ENCODE measurements at regions not wholly inside any gene's neighbourhood (a gene's known extent, or its start where the extent isn't known, plus 50 kb on each side); places are given as distances from the start of the nearest gene placed in this dataset.
"Not testable (repeated sequence)": the region's sequence is repeated elsewhere in the genome, so short reads cannot be mapped to it uniquely, and the experiment has no call there.

DNA sequence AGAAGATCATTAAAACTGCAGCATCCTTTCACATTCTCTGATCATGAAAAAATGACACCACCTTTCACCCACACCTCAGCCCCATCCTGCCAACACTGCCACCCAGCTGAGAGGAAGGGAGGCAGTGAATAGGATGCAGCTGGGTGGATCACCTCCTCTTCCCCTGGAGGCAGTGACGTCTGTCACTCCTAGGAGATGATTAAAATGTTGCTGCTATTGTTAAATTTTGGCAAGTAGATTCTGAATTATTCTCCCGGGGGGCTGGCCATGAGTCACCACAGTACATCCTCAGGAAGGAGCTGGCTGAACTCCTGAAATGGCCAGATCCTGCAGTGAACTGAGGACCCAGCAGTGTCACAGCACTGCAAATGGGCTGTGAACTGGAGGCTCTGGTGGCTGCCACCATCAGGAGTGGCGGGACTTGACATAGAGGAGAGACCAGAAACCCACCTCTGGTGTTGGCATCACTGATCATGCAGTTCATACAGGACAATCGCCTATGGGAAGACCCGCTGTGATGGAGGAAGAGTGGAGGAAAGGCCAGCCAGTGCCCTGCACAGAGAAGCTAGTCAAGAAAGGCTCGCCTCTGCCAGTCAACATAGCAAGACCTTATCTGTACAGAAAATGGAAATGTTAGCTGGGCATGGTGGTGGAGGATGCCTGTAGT is 199.1 kb downstream of the FAM43A start:
- peak; percentile 9 for DNase-seq

DNA sequence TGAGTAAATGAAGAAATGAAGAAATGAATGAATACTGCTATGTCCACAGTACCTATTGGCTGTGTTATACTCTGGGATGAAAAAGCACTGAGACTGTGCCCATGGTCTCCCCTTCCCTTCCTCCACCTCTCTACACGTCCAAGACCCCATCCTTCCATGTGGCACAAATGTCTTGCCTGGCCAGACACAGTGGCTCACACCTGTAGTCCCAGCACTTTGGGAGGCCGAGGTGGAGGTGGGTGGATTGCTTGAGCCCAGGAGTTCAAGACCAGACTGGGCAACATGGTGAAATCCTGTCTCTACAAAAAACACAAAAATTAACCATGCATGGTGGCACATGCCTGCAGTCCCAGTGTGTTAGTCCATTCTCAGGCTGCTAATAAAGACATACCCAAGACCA is 200.1 kb downstream of the FAM43A start:
- DNase-seq, result no peak

DNA sequence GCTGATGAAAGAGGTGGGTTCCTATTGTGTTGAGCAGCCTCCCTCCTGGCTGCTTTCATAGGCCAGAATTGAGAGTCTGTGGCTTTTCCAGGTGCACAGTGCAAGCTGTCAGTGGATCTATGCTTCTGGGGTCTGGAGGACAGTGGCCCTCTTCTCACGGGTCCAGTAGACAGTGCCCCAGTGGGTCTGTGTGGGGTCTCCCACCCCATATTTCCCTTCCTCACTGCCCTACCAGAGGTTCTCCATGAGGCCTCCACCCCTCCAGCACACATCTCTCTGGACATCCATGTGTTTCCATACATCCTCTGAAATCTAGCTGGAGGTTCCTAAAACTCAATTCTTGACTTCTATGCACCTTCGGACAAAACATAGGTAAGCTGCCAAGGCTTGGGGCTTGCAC is 201.2 kb downstream of the FAM43A start:
- DNase-seq, result no peak

DNA sequence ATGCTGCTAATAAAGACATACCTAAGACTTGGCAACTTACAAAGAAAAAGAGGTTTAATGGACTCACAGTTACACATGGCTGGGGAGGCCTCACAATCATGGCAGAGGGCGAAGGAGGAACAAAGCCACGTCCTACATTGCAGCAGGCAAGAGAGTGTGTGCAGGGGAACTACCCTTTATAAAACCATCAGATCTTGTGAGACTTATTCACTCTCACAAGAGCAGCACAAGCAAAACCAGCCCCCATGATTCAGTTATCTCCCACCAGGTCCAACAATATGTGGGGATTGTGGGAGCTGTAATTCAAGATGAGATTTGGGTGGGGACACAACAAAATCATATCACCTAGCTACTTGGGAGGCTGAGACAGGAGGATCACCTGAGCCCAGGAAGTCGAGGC is 202.4 kb downstream of the FAM43A start:
- DNase-seq, result peak; percentile 7

DNA sequence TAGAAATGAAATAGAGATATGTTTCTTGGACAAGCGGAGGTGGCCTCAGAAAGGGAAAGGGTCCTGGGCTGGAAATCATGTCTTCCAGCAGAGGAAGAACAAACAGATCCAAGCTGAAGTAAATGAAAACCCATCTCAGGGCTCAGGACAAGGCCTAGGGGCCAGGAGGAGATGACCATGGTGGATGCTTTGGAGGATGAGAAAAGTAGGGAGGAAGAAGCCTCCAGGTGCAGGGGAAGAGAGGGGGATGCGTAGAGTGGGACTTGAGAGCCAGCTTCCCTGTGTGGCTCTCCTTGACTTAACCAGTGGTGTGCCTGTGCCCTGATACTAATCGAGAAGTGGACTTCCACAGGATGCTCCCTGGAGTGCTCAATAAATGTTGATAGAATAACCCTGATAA is 203.2 kb downstream of the FAM43A start:
- no peak for DNase-seq

DNA sequence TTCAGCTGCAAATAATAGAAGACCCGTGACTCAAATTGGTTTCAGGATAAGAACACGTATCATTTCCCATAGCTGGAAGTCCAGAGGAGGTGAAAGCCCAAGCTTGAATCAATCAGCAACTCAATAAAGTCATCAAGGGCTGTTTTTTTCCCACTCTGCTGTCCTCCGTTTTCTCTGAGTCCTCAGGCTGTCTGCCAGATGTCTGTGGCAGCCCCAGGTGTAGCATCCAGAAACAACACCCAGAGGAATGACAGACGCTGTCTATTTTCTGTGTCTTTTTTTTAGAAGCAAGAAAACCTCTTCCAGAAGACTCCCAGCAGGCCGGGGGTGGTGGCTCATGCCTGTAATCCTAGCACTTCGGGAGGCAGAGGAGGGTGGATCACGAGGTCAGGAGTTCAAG is 204.4 kb downstream of the FAM43A start:
- DNase-seq, result peak; percentile 19

DNA sequence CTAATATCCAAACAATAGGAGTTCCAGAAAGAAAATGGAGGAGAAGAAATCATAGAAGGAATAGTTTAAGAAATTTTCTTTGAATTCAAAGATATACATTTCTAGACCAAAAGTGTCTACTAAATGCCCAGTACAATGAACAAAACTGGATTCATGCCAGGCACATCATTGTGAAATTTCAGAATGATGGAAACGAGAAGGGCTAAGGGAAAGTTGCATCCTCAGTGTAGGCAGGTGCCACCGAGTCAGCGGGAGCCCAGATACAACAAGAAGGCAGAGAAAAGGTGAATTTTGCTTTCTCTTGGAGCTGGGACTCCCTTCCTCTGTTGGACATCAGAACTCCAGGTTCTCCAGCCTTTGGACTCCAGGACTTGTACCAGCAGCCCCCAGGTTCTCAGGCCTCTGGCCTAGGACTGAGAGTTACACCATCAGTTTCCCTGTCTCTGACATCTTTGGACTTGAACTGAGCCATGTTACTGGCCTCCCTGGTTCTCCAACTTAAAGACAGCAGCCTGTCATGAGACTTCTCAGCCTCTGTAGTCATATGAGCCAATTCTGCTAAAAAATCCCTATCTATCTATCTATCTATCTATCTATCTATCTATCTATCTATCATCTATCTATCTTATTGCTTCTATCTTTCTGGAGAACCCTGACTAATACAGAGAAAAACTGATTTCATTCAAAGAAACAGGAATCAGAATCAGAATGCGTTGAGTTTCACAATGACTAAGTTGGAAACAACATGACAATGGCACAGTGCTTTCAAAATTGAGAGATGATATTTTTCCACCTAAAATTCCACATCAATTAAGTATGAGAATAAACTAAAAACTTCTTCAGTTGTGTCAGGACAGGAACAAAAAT is 207.7 kb downstream of the FAM43A start:
- peak; percentile 22 for DNase-seq

DNA sequence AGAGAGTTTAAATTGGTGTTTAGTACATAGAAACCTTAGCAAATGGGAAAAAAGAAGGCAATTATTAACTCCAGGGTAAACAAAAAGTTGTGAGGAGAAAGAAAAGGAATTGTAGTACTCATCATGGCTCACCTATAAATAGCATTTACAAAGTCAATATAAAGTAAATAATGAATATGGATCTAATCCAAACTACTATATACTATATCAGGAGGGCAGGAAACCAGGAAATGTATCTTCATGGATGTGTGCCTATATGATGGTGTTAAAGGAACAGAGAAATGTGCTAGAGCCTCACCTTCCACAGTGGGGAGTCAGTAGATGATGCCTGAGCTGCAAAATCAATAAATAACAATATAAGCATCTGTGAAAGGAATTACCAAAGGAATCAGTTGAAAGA is 208.9 kb downstream of the FAM43A start:
- DNase-seq, result no peak

DNA sequence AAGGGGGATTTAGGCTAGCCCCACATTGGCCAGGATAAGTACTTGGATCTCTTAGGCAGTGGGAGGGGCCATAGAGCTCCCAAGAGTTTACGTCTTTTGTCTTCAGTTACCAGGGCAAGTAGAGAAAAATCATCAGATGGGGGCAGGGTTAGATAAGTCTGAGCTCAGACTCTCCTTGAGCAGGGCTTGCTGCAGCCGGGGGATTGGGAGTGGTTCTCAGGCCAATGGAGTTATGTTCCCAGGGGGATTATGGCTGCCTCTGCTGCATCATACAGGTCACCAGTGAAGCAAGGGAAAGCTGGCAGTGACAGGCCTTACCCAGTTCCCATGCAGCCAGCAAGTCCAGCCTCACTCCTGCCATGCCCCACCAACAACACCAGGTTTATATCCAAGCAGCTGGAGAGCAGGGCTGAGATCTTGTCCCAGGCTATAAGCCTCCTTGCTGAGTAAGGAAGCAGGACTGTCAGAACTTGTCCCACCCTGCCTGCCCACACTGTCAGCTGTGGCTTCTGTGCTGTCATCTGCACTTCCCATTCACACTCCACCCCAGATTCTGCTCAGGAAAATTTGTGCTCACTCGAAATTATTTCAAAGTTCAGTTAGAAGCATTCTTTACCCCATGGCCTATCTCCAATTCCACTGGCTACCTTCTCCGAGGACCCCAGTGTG is 215.3 kb downstream of the FAM43A start:
- DNase-seq, result no peak

DNA sequence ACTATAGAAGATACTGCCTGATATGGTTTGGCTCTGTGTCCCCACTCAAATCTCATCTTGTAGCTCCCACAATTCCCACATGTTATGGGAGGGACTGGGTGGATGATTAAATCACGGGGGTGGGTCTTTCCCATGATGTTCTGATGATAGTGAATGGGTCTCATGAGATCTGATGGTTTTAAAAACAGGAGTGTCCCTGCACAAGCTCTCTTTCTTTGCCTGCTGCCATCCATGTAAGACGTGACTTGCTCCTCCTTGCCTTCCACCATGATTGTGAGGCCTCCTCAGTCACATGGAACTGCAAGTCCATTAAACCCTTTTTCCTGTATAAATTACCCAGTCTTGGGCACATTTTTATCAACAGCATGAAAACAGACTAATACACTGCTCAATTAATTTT is 217.8 kb downstream of the FAM43A start:
- DNase-seq, result not testable (repeated sequence)

DNA sequence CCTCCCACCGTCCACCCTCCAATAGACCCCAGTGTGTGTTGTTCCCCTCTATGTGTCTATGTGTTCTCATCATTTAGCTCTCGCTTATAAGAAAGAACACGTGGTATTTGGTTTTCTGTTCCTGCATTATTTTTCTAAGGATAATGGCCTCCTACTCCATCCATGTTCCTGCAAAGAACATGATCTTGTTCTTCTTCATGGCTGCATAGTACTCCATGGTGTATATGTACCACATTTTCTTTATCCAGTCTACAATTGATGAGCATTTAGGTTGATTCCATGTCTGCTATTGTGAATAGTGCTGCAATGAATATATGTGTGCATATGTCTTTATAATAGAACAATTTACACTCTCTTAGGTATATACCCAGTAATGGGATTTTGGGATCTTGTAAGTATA is 219.3 kb downstream of the FAM43A start:
- not testable (repeated sequence) for DNase-seq

DNA sequence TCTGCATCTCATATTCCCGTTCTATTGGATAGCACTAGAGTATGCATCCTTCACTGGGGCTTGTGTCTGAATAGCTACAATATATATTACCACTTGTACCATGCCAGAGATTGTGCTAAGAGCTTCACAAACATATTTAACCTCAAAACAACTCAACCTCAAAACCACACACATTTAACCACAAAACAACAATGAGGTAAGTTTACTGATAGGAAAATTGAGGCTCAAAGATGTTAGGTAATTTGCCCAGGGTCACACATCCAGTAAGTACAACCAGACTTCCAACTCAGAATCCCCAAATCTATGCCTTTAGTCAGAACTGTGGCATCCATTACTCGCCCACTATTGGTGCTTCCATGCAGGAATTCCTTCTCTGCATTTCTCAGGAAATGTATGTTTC is 220.0 kb downstream of the FAM43A start:
- DNase-seq, result no peak

DNA sequence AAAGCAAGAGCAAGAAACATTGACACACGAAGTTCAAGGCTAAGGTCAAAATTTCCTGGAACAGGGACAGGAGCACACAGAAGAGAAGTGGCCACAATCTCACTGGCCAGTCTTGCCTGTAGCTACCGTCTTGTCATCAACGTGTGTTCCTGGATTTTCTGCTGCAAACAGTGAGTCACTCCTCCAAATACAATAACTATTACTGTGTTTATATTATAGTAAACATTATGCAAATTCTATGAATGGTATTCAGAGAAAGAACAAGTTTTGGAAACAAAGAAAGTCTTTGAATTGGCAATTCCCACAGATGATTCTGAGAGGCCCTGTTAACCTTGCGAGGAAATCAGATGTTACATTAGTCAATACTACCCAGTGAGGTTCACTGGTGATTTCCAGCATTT is 220.5 kb downstream of the FAM43A start:
- DNase-seq, result no peak

DNA sequence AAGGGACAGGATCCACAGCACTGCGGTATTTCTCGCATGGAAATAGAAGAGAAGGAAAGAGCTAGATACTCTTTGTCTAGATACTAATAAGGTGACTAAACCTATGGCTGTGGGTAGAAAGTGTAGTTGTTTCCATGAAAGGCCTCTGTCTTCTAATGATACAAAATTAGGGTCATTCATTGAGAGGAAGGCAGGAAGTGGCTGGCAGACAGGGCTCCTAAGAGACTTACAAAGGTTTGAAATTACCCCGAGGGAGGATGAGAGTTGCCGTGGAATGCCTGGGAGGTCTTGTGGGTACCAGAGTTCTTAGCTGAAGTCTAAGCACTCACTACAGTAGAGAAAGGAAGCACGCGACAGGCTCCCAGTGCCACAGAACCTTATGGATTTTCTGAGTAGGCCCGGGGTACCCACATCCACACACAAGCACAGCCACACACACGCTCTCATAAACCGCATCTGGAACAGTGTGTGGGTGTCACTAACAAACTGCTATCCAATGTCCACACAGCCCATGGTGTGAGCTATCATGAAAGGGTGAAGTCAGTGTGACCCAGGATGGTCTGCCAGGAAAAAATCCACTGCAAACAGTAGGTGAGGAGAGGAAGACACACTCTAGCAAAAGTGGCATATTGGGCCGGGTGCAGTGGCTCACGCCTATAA is 221.4 kb downstream of the FAM43A start:
- no peak for DNase-seq

DNA sequence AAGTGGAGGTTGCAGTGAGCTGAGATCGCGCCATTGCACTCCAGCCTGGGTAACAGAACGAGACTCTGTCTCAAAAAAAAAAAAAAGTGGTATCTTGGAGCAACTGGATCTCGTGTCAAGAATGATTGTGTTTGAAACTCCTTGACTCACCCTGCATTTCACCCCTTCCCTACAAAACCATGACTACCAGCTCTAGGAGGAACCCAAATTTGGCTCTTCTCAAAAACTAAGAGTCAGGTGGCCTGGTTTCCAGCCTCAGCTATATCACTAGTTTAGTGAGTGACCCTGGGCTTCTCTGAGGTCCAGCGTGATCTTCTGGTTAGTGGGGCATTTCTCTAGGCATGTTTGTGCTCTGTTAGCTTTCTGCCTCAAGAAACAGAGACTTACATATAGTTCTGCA is 222.1 kb downstream of the FAM43A start:
- DNase-seq, result no peak

DNA sequence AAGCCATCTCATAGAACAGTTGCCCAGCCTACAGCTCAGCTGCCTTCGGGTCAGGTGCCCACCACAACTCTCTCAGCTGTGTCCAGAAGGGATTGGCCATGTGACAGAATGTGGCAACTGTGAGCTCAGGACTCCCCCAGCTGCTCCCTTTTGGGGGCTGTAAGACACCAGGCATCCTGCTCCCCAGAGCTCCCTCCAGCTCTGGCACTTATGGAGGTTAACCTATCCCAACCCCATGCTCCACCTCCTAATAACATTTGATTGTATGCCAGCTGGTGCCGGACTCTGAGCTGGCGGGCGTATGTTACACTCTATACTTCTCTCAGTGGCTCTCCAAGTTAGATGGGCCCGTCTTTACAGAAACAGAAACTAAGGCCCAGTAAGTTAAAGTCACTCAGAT is 222.8 kb downstream of the FAM43A start:
- no peak for DNase-seq

DNA sequence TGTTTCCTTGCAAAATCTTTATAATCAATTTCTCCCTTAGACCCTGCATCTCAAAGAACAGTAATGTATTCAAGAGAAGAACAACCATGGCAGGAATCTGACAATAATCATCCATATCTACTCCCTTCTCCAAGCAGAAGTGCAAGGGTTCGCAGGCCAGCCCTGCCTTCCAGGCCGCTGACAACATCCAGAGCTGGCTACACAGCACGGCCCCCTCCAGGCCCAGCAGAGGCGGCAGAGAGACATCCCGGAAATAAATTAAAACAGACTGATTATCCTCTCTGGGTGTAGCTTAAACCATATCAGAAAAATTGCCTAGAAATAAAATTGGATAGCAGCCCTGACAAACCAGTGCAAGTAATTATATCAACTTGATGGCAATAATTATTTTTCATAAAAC is 223.3 kb downstream of the FAM43A start:
- no peak for DNase-seq

DNA sequence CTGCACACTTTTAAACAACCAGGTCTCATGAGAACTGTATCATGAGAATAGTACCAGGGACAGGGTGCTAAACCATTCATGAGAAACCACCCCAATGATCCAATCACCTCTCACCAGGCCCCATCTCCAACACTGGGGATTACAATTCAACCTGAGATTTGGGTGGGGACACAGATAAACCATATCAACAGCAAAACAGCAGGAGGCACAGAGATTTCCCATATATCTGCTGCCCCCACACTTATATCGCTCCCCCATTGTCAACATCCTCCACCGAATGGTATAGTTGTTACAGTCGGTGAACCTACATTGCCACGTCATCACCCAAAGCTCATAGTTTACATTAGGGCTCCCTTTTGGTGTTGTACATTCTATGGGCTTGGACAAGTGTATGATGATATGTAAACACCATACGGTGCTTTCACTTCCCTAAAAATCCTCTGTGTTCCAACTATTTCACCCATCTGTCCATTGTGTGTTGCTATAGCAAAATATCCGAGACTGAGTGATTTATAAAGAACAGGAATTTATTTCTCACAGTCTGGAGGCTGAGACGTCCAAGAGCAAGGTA is 224.8 kb downstream of the FAM43A start:
- DNase-seq, result no peak

DNA sequence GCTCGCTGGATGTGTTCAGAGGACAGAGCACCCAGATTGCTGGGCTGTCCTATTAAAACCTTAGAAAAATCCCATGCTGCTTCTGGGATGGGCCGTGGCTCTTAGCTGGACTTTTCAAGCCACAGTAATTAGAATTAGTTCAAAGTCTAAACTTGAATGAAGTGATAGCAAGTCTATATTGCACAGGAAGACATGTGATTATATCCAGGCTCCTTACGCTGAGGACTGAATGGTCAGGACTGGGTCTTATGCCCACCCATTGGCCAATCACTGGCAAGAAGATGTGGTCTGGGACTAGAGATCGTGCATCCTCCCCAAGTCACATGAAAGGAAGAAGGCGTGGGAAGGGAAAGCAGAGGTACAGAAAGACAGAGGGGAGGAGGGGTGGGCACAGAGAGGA is 227.6 kb downstream of the FAM43A start:
- no peak for DNase-seq

DNA sequence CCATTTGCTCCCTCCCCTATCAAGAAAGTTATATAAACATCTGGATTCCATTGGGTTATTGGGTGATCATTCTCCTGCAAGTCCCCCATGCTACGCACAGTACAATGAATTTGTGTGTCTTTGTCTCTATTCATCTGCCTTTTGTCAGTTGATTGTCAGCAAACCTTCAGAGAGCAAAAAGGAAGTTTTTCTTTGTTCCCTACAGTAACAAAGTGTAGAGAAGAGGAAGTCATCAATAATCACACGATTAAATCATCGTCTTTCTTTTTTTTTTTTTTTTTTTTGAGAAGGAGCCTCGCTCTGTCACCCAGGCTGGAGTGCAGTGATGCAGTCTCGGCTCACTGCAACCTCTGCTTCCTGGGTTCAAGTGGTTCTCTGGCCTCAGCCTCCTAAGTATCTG is 239.2 kb downstream of the FAM43A start:
- DNase-seq, result not testable (repeated sequence)

DNA sequence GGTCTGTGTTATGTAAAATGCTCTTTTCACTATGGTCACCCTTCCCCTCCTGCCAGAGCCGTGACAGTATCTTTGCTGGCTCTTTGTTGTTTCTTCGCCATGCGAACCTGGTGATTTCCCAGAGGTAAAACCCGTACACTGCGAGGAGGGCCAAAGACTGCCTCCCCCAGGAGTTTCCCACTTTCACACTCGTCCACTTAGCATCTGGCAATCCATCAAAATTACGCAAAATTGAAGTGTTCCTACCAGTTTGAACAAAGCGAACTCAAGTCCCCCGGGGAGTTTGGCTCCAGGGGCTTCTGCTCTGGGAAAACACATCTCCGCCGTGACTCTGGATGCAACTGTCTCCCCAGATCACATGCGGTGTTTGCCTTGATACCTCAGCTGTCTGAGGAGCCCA is 239.9 kb downstream of the FAM43A start:
- DNase-seq, result no peak

DNA sequence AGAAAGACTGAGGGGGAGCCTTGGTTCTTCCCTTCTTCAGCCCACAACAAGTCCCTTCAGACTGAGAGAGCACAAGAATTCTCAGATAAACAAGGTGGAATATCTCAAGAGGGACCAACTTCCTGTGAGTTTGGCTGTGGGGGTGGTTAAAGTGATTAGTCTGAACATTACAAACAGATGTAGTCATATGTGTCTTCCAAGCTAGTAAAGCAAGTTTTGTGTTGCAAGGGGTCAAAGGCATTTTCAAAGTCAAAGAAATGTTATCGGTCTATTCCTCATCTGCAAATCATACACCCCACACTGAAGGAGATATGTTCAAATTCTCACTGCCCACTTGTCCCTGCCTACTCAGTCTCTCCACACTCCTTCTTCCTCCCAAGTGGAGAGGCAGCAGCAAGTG is 242.5 kb downstream of the FAM43A start:
- DNase-seq, result no peak

All from stimulated activated CD8-positive, alpha-beta memory T cell treated with anti-CD3 and anti-CD28 coated beads, Interleukin-4, amount 100 ng/mL, for 48 hours (primary cell).